PC-9 (cell line): ENCODE measurements at regions not wholly inside any gene's neighbourhood (a gene's known extent, or its start where the extent isn't known, plus 50 kb on each side); places are given as distances from the start of the nearest gene placed in this dataset.

Source experiments
- CTCF ChIP-seq: fragments of 200-600 bp; sonication (generic); conservative IDR thresholded peaks from 2 replicates; pipeline ENCODE4 v1.6.1; 2017; ENCODE audit warnings: mixed run types, antibody characterized with exemption, mild to moderate bottlenecking, moderate library complexity
- EZH2 ChIP-seq: fragments of 200-600 bp; sonication (generic); IDR thresholded peaks from 2 replicates; pipeline ENCODE4 v1.8.0; 2017; ENCODE audit warnings: antibody characterized with exemption, low read depth

GRCh38 chr19:29421196-29421545 is 104.6 kb upstream of the VSTM2B start:
- TF ChIP-seq CTCF (no peak), EZH2 (no peak)
